ENCODE measurements at regions not wholly inside any gene's neighbourhood (a gene's known extent, or its start where the extent isn't known, plus 50 kb on each side); places are given as distances from the start of the nearest gene placed in this dataset.

GRCh38 chr6:126444659-126445273 lies 104.9 kb downstream of the CENPW start:
- CTCF ChIA-PET: no interaction called here
- DNase-seq: no peak

GRCh38 chr6:126446248-126446647 lies 106.3 kb downstream of the CENPW start:
- no peak overlapping the region for H3K4me3 ChIP-seq (ENCODE audit: low read length)
- intact Hi-C loops (cut with micrococcal nuclease): no loop called here
- H2AFZ ChIP-seq (ENCODE audit: low read length): no peak overlapping the region
- ATAC-seq (no peak), DNase-seq (no peak)
- H3F3A ChIP-seq (ENCODE audit: low read length, unreplicated experiment): no peaks in the 10 kb centered on the region
- no peaks in the 10 kb centered on the region for H3K27me3 ChIP-seq (ENCODE audit: low read length)
- ChIA-PET POLR2A (ENCODE audit: unreplicated experiment) (no interaction called here), CTCF (no interaction called here)
- no peak for TF ChIP-seq EZH2phosphoT487 (IDR thresholded peaks at IDR 0.05; ENCODE audit: borderline replicate concordance, low read length)
- TF ChIP-seq EZH2 (IDR thresholded peaks at IDR 0.05; ENCODE audit: low read length, unreplicated experiment): no peak
- no peaks in the 10 kb centered on the region for H3K4me1 ChIP-seq (ENCODE audit: insufficient read depth, low read length)
- H3K27ac ChIP-seq (ENCODE audit: low read length): no peak overlapping the region
- H3K9ac ChIP-seq (ENCODE audit: low read length): no peak overlapping the region
- H3K9me2 ChIP-seq (replicated peaks; ENCODE audit: low read length): no peaks in the 10 kb centered on the region
- no TSS peak for BruUV-seq (replicated peaks)
- H3K4me2 ChIP-seq (ENCODE audit: low read length): no peak overlapping the region
- H3K79me2 ChIP-seq (ENCODE audit: low read length): no peaks in the 10 kb centered on the region
- H4K20me1 ChIP-seq (ENCODE audit: low read length): no peaks in the 10 kb centered on the region
- no peaks in the 10 kb centered on the region for H3K9me3 ChIP-seq (ENCODE audit: low read length)
- no peaks in the 10 kb centered on the region for H3K36me3 ChIP-seq (ENCODE audit: low read depth, low read length)

More at GRCh38 chr6:126444659-126445273, 104.9 kb downstream of the CENPW start:
- H3K4me2 ChIP-seq (ENCODE audit: low read length): no peak overlapping the region
- no peak overlapping the region for H3K9ac ChIP-seq (ENCODE audit: low read length)
- no peaks in the 10 kb centered on the region for H3K9me3 ChIP-seq (ENCODE audit: low read length)
- no peak for ATAC-seq
- H3F3A ChIP-seq (ENCODE audit: low read length, unreplicated experiment): no peaks in the 10 kb centered on the region
- BruUV-seq (replicated peaks): no TSS peak
- H3K9me2 ChIP-seq (replicated peaks; ENCODE audit: low read length): no peaks in the 10 kb centered on the region
- H3K27me3 ChIP-seq (ENCODE audit: low read length): no peaks in the 10 kb centered on the region
- POLR2A ChIA-PET (ENCODE audit: unreplicated experiment): no interaction called here
- H3K79me2 ChIP-seq (ENCODE audit: low read length): no peaks in the 10 kb centered on the region
- no peak overlapping the region for H3K4me3 ChIP-seq (ENCODE audit: low read length)
- H3K27ac ChIP-seq (ENCODE audit: low read length): no peak overlapping the region
- H3K36me3 ChIP-seq (ENCODE audit: low read depth, low read length): no peaks in the 10 kb centered on the region
- no peaks in the 10 kb centered on the region for H4K20me1 ChIP-seq (ENCODE audit: low read length)
- no peaks in the 10 kb centered on the region for H3K4me1 ChIP-seq (ENCODE audit: insufficient read depth, low read length)
- no peak overlapping the region for H2AFZ ChIP-seq (ENCODE audit: low read length)
- TF ChIP-seq EZH2 (IDR thresholded peaks at IDR 0.05; ENCODE audit: low read length, unreplicated experiment) (no peak), EZH2phosphoT487 (IDR thresholded peaks at IDR 0.05; ENCODE audit: borderline replicate concordance, low read length) (no peak), CTCF (conservative IDR thresholded peaks at IDR 0.05; ENCODE audit: low read depth, low read length) (no peak)
- intact Hi-C loops (cut with micrococcal nuclease): no loop called here

- POLR2A ChIA-PET (ENCODE audit: unreplicated experiment): no interaction called here
- CTCF ChIA-PET: no interaction called here
Observed at GRCh38 chr6:126447367-126447766, 107.5 kb downstream of the CENPW start.

More at GRCh38 chr6:126447367-126447766, 107.5 kb downstream of the CENPW start:
- no peaks in the 10 kb centered on the region for H3K36me3 ChIP-seq (ENCODE audit: low read depth, low read length)
- intact Hi-C loops (cut with micrococcal nuclease): no loop called here
- DNase-seq (no peak), ATAC-seq (no peak)
- BruUV-seq (replicated peaks): no TSS peak
- no peak overlapping the region for H3K4me3 ChIP-seq (ENCODE audit: low read length)
- no peaks in the 10 kb centered on the region for H3K9me2 ChIP-seq (replicated peaks; ENCODE audit: low read length)
- H2AFZ ChIP-seq (ENCODE audit: low read length): no peak overlapping the region
- no peaks in the 10 kb centered on the region for H3K9me3 ChIP-seq (ENCODE audit: low read length)
- H3K79me2 ChIP-seq (ENCODE audit: low read length): no peaks in the 10 kb centered on the region
- no peaks in the 10 kb centered on the region for H4K20me1 ChIP-seq (ENCODE audit: low read length)
- no peaks in the 10 kb centered on the region for H3K4me1 ChIP-seq (ENCODE audit: insufficient read depth, low read length)
- no peak overlapping the region for H3K27ac ChIP-seq (ENCODE audit: low read length)
- H3K9ac ChIP-seq (ENCODE audit: low read length): no peak overlapping the region
- no peak for TF ChIP-seq EZH2 (IDR thresholded peaks at IDR 0.05; ENCODE audit: low read length, unreplicated experiment)
- no peak for TF ChIP-seq EZH2phosphoT487 (IDR thresholded peaks at IDR 0.05; ENCODE audit: borderline replicate concordance, low read length)
- TF ChIP-seq CTCF (conservative IDR thresholded peaks at IDR 0.05; ENCODE audit: low read depth, low read length): no peak
- H3K4me2 ChIP-seq (ENCODE audit: low read length): no peak overlapping the region
- H3F3A ChIP-seq (ENCODE audit: low read length, unreplicated experiment): no peaks in the 10 kb centered on the region
- no peaks in the 10 kb centered on the region for H3K27me3 ChIP-seq (ENCODE audit: low read length)
